Esophagus squamous epithelium (tissue), 4 donors: ENCODE measurements at regions not wholly inside any gene's neighbourhood (a gene's known extent, or its start where the extent isn't known, plus 50 kb on each side); places are given as distances from the start of the nearest gene placed in this dataset.

Source experiments
- CTCF ChIP-seq, 6 experiments: fragments of 450-650 bp in 4 of 6; fragments of 200-600 bp in 2 of 6; sonication (generic) in 2 of 6; IDR thresholded peaks; one replicate each; pipeline ENCODE4 v1.5.1; 2016 to 2019; ENCODE audit warnings: antibody characterized with exemption in 6 of 6, mild to moderate bottlenecking in 4 of 6, moderate library complexity in 4 of 6
- POLR2A ChIP-seq, 4 donors: fragments of 450-650 bp; IDR thresholded peaks; one replicate each; pipeline ENCODE4 v1.6.1; 2017; ENCODE audit warnings: antibody characterized with exemption in 4 of 4, mild to moderate bottlenecking in 4 of 4, moderate library complexity in 3 of 4

GRCh38 chr2:103327966-103328365 lies 566.1 kb downstream of the TMEM182 start:
- TF ChIP-seq CTCF (IDR thresholded peaks at IDR 0.05): no peak
- TF ChIP-seq POLR2A (IDR thresholded peaks at IDR 0.05): no peak
